Right renal pelvis (tissue), 4 donors: ENCODE measurements at regions not wholly inside any gene's neighbourhood (a gene's known extent, or its start where the extent isn't known, plus 50 kb on each side); places are given as distances from the start of the nearest gene placed in this dataset.

ENCODE experiments used
- DNase-seq, 4 donors: peaks; one replicate each; pipeline ENCODE4 v3.0.0-alpha.2; 2013; ENCODE audit warnings: low read depth in 4 of 4, low spot score in 3 of 4, missing footprints in 1 of 4

DNA sequence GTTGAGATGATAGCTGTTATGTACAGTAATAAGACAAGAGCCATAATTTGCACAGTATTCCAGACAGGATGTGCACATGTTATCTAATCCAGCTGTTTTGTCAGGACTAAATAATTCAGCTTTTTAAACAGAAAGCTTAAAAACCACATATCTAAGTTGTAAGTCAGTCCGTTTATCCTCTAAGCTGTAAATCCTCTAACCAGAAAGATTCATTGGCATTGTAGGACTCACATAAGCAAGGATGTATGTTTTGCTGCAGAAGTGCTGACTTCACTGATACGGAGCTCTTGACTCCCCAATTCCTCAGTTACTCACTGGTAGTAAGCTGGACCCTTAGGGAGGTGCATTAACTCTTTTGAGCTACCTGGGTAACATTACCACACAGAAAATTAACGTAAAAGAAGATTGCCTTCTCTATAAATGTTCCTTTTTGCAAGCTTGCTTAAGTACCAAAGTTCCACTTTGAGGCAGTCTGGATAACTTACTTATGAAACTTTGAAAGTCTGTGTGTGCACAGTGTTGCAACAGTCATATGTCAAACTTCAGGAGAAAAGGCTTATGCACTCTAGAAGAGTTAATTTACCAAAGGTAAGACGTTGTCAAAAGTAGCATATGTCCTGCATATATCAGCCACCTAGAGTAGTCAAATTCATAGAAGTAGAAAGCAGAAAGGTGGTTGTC is 58.3 kb upstream of the MAGEB2 start:
- DNase-seq, result no peak

DNA sequence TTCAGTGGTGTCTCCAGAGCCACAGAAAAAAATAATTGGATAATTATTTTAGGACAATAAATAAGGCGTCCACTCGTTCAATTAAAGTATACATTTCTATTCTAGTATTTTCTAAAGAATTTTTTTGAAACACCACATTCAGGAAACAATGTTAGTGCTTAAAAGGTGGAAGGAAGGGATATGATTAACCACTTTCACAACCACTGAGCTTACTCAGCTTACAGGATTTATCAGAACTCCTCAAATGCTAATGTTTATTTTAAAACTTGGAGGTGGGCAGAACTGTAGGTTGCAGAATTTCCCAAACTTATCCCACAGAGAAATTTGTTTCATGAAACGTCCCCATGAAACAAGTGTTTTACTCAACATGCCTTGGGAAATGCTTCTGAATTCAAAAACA is 54.3 kb upstream of the MAGEB2 start:
- DNase-seq, result no peak
